Astrocyte (in vitro differentiated cells and primary cell): ENCODE measurements at regions not wholly inside any gene's neighbourhood (a gene's known extent, or its start where the extent isn't known, plus 50 kb on each side); places are given as distances from the start of the nearest gene placed in this dataset.

Experiments used
- DNase-seq: peaks from one replicate; pipeline ENCODE4 v3.0.0-alpha.2; 2010; ENCODE audit warnings: low read depth
- FAIRE-seq: peaks from 2 replicates; lab custom pipeline; 2011; peaks lifted over from hg19 to GRCh38; lab: Jason Lieb, UNC
- H2AFZ ChIP-seq: 2 replicates; pipeline ENCODE4 v1.6.0; 2012; ENCODE audit warnings: low read depth, low read length, inconsistent platforms
- H3K27ac ChIP-seq: 2 replicates; pipeline ENCODE4 v1.5.1; 2011; ENCODE audit warnings: low read depth, low read length, inconsistent platforms
- H3K27me3 ChIP-seq: 2 replicates; pipeline ENCODE4 v1.6.0; 2011; ENCODE audit warnings: low read length, inconsistent platforms; ENCODE audit not compliant: insufficient read depth
- H3K36me3 ChIP-seq: 2 replicates; pipeline ENCODE4 v1.5.1; 2011; ENCODE audit warnings: low read length, inconsistent platforms; ENCODE audit not compliant: insufficient read depth
- H3K4me1 ChIP-seq: 2 replicates; pipeline ENCODE4 v1.5.1; 2011; ENCODE audit warnings: low read length, inconsistent platforms; ENCODE audit not compliant: insufficient read depth
- H3K4me2 ChIP-seq: 2 replicates; pipeline ENCODE4 v1.6.0; 2012; ENCODE audit warnings: low read length, inconsistent platforms
- H3K4me3 ChIP-seq: 2 replicates; pipeline ENCODE4 v1.5.1; 2011; ENCODE audit warnings: low read depth, mild to moderate bottlenecking, low read length, inconsistent platforms; ENCODE audit not compliant: insufficient read depth
- H3K79me2 ChIP-seq: 2 replicates; pipeline ENCODE4 v1.6.0; 2012; ENCODE audit warnings: mild to moderate bottlenecking, low read length, inconsistent platforms; ENCODE audit not compliant: insufficient read depth
- H3K9ac ChIP-seq: 2 replicates; pipeline ENCODE4 v1.6.0; 2012; ENCODE audit warnings: mild to moderate bottlenecking, low read length, inconsistent platforms
- H3K9me3 ChIP-seq: 2 replicates; pipeline ENCODE4 v1.5.1; 2012; ENCODE audit warnings: low read depth, mild to moderate bottlenecking, low read length, inconsistent platforms; ENCODE audit not compliant: insufficient read depth
- H4K20me1 ChIP-seq: 2 replicates; pipeline ENCODE4 v1.6.0; 2012; ENCODE audit warnings: low read length, inconsistent platforms; ENCODE audit not compliant: insufficient read depth
- H3K27ac Mint-ChIP-seq: one replicate; pipeline ENCODE4 v1.8.0; 2021; ENCODE audit warnings: mild to moderate bottlenecking, mixed read lengths; ENCODE audit not compliant: unreplicated experiment
- H3K27me3 Mint-ChIP-seq: one replicate; pipeline ENCODE4 v1.8.0; 2021; ENCODE audit warnings: low read depth, mixed read lengths; ENCODE audit not compliant: unreplicated experiment
- H3K36me3 Mint-ChIP-seq: one replicate; pipeline ENCODE4 v1.8.0; 2021; ENCODE audit warnings: low read depth, mixed read lengths; ENCODE audit not compliant: unreplicated experiment
- H3K4me1 Mint-ChIP-seq: one replicate; pipeline ENCODE4 v1.8.0; 2021; ENCODE audit warnings: low read depth, mixed read lengths; ENCODE audit not compliant: unreplicated experiment
- H3K4me3 Mint-ChIP-seq: one replicate; pipeline ENCODE4 v1.8.0; 2021; ENCODE audit warnings: mild to moderate bottlenecking, moderate library complexity, mixed read lengths; ENCODE audit not compliant: unreplicated experiment
- H3K9me3 Mint-ChIP-seq: one replicate; pipeline ENCODE4 v1.8.0; 2021; ENCODE audit warnings: mild to moderate bottlenecking, mixed read lengths; ENCODE audit not compliant: unreplicated experiment
- CTCF ChIP-seq: IDR thresholded peaks from 2 replicates; pipeline ENCODE4 v1.5.1; 2011; ENCODE audit warnings: low read depth, mild to moderate bottlenecking, inconsistent platforms, low read length, moderate library complexity; ENCODE audit not compliant: insufficient read depth
- EZH2 ChIP-seq: IDR thresholded peaks from 2 replicates; pipeline ENCODE4 v1.6.1; 2012; ENCODE audit warnings: mild to moderate bottlenecking, low read length, inconsistent platforms; ENCODE audit not compliant: insufficient read depth

- Histone ChIP-seq H3K4me2 (no peak overlapping the region), H3K4me3 (no peak overlapping the region), H4K20me1 (no peaks in the 10 kb centered on the region), H3K9me3 (peaks cover 2% of the 10 kb centered on the region), H3K79me2 (no peaks in the 10 kb centered on the region), H3K4me1 (no peaks in the 10 kb centered on the region), H3K9ac (no peak overlapping the region), H2AFZ (no peak overlapping the region), H3K36me3 (no peaks in the 10 kb centered on the region), H3K27ac (no peak overlapping the region), H3K27me3 (peaks cover 3% of the 10 kb centered on the region)
- no peaks in the 10 kb centered on the region for H3K4me1 Mint-ChIP-seq
- H3K36me3 Mint-ChIP-seq = peaks cover 5% of the 10 kb centered on the region
- TF ChIP-seq EZH2 = no peak
- TF ChIP-seq CTCF = no peak
- H3K27me3 Mint-ChIP-seq = peaks cover 59% of the 10 kb centered on the region
- H3K9me3 Mint-ChIP-seq = peaks cover 19% of the 10 kb centered on the region
- no peak overlapping the region for H3K27ac Mint-ChIP-seq
- DNase-seq (no peak), FAIRE-seq (no peak)
- no peak overlapping the region for H3K4me3 Mint-ChIP-seq
These were observed 176.3 kb downstream of the MACROH2A1 start for GRCh38 chr5:135222771-135223170.

GRCh38 chr5:135222171-135222681, 176.8 kb downstream of the MACROH2A1 start:
- Mint-ChIP-seq H3K27me3 (peaks cover 59% of the 10 kb centered on the region), H3K9me3 (peaks cover 19% of the 10 kb centered on the region), H3K4me3 (no peak overlapping the region), H3K27ac (no peak overlapping the region), H3K36me3 (peaks cover 5% of the 10 kb centered on the region), H3K4me1 (no peaks in the 10 kb centered on the region)
- Histone ChIP-seq H3K9me3 (no peaks in the 10 kb centered on the region), H3K27ac (no peak overlapping the region), H3K4me3 (no peak overlapping the region), H3K4me2 (no peak overlapping the region), H3K79me2 (no peaks in the 10 kb centered on the region), H4K20me1 (no peaks in the 10 kb centered on the region), H3K9ac (no peak overlapping the region), H3K36me3 (no peaks in the 10 kb centered on the region), H2AFZ (no peak overlapping the region), H3K4me1 (no peaks in the 10 kb centered on the region), H3K27me3 (peaks cover 3% of the 10 kb centered on the region)
- no peak for TF ChIP-seq CTCF
- TF ChIP-seq EZH2 = no peak
- DNase-seq = no peak
- no peak for FAIRE-seq

GRCh38 chr5:135221696-135222095, 177.3 kb downstream of the MACROH2A1 start:
- H3K9ac ChIP-seq = no peak overlapping the region
- Mint-ChIP-seq H3K27me3 (peaks cover 55% of the 10 kb centered on the region), H3K36me3 (peaks cover 5% of the 10 kb centered on the region), H3K9me3 (peaks cover 19% of the 10 kb centered on the region), H3K4me1 (no peaks in the 10 kb centered on the region), H3K27ac (no peak overlapping the region), H3K4me3 (no peak overlapping the region)
- H3K4me1 ChIP-seq = no peaks in the 10 kb centered on the region
- no peaks in the 10 kb centered on the region for H3K36me3 ChIP-seq
- no peak for TF ChIP-seq CTCF
- TF ChIP-seq EZH2 = no peak
- no peak overlapping the region for H3K4me2 ChIP-seq
- no peaks in the 10 kb centered on the region for H4K20me1 ChIP-seq
- peaks cover 3% of the 10 kb centered on the region for H3K27me3 ChIP-seq
- no peak overlapping the region for H3K27ac ChIP-seq
- H2AFZ ChIP-seq = no peak overlapping the region
- H3K9me3 ChIP-seq = no peaks in the 10 kb centered on the region
- FAIRE-seq = no peak
- no peak for DNase-seq
- no peak overlapping the region for H3K4me3 ChIP-seq
- no peaks in the 10 kb centered on the region for H3K79me2 ChIP-seq
